A673 (cell line): ENCODE measurements at regions not wholly inside any gene's neighbourhood (a gene's known extent, or its start where the extent isn't known, plus 50 kb on each side); places are given as distances from the start of the nearest gene placed in this dataset.

Experiments used
- EZH2 ChIP-seq: fragments of 200-600 bp; sonication (generic); IDR thresholded peaks from 2 replicates; pipeline ENCODE4 v1.6.1; 2017; ENCODE audit warnings: borderline replicate concordance, low read depth, mild to moderate bottlenecking, mixed read lengths, antibody characterized with exemption, low read length; ENCODE audit not compliant: poor library complexity, severe bottlenecking
- TF ChIP-seq, protein P1 (sequence below): fragments of 300-800, 200-600 bp; sonication (generic); conservative IDR thresholded peaks from 2 replicates; pipeline ENCODE4 v1.5.1; 2017; ENCODE audit warnings: low read depth, mild to moderate bottlenecking, antibody characterized with exemption, low read length, moderate library complexity, mixed read lengths

GRCh38 chr12:58776144-58776543 lies 144.2 kb downstream of the LRIG3 start:
- TF ChIP-seq, protein P1, sequence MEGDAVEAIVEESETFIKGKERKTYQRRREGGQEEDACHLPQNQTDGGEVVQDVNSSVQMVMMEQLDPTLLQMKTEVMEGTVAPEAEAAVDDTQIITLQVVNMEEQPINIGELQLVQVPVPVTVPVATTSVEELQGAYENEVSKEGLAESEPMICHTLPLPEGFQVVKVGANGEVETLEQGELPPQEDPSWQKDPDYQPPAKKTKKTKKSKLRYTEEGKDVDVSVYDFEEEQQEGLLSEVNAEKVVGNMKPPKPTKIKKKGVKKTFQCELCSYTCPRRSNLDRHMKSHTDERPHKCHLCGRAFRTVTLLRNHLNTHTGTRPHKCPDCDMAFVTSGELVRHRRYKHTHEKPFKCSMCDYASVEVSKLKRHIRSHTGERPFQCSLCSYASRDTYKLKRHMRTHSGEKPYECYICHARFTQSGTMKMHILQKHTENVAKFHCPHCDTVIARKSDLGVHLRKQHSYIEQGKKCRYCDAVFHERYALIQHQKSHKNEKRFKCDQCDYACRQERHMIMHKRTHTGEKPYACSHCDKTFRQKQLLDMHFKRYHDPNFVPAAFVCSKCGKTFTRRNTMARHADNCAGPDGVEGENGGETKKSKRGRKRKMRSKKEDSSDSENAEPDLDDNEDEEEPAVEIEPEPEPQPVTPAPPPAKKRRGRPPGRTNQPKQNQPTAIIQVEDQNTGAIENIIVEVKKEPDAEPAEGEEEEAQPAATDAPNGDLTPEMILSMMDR, result no peak
- no peak for TF ChIP-seq EZH2
